ENCODE measurements at regions not wholly inside any gene's neighbourhood (a gene's known extent, or its start where the extent isn't known, plus 50 kb on each side); places are given as distances from the start of the nearest gene placed in this dataset.

GRCh38 chr3:168839653-168840052 lies 743.9 kb upstream of the GOLIM4 start:
- no peak overlapping the region for H3K4me3 ChIP-seq (ENCODE audit: low read depth, low read length)
- TF ChIP-seq, protein P1, sequence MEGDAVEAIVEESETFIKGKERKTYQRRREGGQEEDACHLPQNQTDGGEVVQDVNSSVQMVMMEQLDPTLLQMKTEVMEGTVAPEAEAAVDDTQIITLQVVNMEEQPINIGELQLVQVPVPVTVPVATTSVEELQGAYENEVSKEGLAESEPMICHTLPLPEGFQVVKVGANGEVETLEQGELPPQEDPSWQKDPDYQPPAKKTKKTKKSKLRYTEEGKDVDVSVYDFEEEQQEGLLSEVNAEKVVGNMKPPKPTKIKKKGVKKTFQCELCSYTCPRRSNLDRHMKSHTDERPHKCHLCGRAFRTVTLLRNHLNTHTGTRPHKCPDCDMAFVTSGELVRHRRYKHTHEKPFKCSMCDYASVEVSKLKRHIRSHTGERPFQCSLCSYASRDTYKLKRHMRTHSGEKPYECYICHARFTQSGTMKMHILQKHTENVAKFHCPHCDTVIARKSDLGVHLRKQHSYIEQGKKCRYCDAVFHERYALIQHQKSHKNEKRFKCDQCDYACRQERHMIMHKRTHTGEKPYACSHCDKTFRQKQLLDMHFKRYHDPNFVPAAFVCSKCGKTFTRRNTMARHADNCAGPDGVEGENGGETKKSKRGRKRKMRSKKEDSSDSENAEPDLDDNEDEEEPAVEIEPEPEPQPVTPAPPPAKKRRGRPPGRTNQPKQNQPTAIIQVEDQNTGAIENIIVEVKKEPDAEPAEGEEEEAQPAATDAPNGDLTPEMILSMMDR (IDR thresholded peaks at IDR 0.05; ENCODE audit: low read depth, low read length) = no peak

GRCh38 chr3:168834558-168834957 lies 738.8 kb upstream of the GOLIM4 start:
- TF ChIP-seq, protein P1 (IDR thresholded peaks at IDR 0.05; ENCODE audit: low read depth, low read length) = no peak

DNA sequence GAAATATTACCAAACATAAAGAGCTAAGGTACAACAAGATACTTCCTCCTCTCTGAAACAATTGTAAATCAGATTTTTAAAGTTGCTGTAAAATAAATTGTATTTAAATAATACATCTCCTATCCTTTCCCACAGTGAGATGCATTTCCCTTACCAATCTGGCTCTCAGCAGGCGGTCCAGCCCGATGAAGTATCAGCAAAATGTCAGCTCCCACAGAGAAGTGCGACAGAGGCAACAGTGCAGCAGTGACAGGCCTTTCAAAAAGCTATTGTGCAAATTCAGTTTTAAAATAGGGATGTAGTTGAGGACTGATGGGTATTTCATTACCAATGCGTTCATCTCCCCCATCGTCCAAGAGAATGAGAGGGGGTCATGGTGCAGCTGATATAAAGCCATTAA lies 733.2 kb upstream of the GOLIM4 start:
- TF ChIP-seq, protein P1 (IDR thresholded peaks at IDR 0.05; ENCODE audit: low read depth, low read length) = no peak

More at GRCh38 chr3:168834558-168834957, 738.8 kb upstream of the GOLIM4 start:
- H3K4me3 ChIP-seq (ENCODE audit: low read depth, low read length) = no peak overlapping the region

GRCh38 chr3:168828536-168828935 lies 732.8 kb upstream of the GOLIM4 start:
- H3K4me3 ChIP-seq (ENCODE audit: low read depth, low read length) = no peak overlapping the region
- TF ChIP-seq, protein P1 (IDR thresholded peaks at IDR 0.05; ENCODE audit: low read depth, low read length) = no peak

More for the DNA sequence above, 733.2 kb upstream of the GOLIM4 start:
- H3K4me3 ChIP-seq (ENCODE audit: low read depth, low read length) = no peak overlapping the region

DNA sequence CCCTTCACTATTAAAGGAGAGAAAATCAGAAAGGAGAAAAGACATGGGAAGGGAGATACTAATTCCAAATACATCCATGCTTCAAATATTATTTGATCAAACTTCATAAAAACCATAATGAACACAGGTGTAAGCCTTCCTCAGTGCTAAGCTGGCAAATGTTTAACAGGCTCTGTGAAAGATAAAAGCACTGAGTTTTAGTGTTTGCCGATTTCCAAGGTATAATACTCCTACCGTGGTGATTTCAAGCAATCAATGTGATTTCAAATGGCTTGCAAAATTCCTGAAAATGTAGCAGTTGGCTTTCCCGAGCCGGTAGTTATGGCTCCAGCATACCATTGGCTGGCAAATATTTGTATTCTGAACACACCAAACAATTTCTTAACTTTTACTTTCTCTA lies 732.3 kb upstream of the GOLIM4 start:
- H3K4me3 ChIP-seq (ENCODE audit: low read depth, low read length) = no peak overlapping the region
- TF ChIP-seq, protein P1 (IDR thresholded peaks at IDR 0.05; ENCODE audit: low read depth, low read length) = no peak

DNA sequence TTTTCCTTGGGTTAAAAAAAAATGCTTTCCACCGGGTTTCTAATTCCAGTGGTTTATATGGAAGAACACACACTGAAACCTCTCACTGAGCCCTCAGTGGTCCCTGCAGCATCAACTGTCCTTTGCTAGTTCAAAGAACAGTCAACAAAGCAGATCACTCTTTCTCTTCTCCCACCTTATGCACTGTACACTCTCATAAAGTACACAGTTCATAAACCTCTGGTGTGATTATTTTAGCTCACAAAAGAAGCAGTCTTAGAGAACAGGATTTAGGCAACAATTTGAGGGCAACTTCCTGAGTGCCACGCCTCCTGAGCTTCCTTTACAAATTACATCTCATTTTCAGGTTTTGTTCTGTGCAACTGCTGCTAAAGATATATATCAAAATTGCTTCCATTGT lies 728.4 kb upstream of the GOLIM4 start:
- H3K4me3 ChIP-seq (ENCODE audit: low read depth, low read length) = no peak overlapping the region
- TF ChIP-seq, protein P1 (IDR thresholded peaks at IDR 0.05; ENCODE audit: low read depth, low read length) = no peak

DNA sequence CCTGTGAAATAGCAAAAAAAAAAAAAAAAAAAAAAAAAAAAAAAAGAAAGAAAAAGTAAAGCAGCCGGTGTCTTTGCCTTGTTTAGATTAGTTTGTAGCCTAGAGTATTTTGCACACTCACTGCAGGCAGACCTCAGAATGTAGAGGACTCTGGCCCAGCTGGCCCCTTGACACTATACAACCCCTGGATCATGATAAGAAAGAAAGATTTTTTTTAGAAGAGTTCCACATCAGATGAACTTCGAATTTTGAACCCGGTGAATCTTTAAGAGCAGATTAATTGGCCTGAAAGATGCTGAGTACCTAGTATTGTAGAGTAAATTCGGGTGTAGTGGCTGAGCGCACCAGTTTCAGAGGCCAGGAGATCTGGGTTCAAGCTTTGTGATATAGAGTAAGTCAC lies 727.7 kb upstream of the GOLIM4 start:
- TF ChIP-seq, protein P1 (IDR thresholded peaks at IDR 0.05; ENCODE audit: low read depth, low read length) = no peak

More for the DNA sequence above, 727.7 kb upstream of the GOLIM4 start:
- no peak overlapping the region for H3K4me3 ChIP-seq (ENCODE audit: low read depth, low read length)
